ENCODE measurements at regions not wholly inside any gene's neighbourhood (a gene's known extent, or its start where the extent isn't known, plus 50 kb on each side); places are given as distances from the start of the nearest gene placed in this dataset.

GRCh38 chr2:18829976-18830375 is 240.6 kb upstream of the NT5C1B start:
- no peaks in the 10 kb centered on the region for H3K9me3 ChIP-seq
- H3K4me3 ChIP-seq = no peak overlapping the region
- H3K27me3 ChIP-seq = no peaks in the 10 kb centered on the region
- no peak for TF ChIP-seq CTCF (IDR thresholded peaks at IDR 0.05)
- intact Hi-C loops (cut with DNase I) = no loop called here
- peaks cover 4% of the 10 kb centered on the region for H3K4me1 ChIP-seq (ENCODE audit: insufficient read depth)
- DNase-seq = no peak
- H3K36me3 ChIP-seq = no peaks in the 10 kb centered on the region
- H3K27ac ChIP-seq = no peak overlapping the region
- 15 to 45% (median 16%) methylated on average over 1 of the region's 1 CpG for WGBS, 3 donors

GRCh38 chr2:18829251-18829902 is 240.0 kb upstream of the NT5C1B start:
- no peaks in the 10 kb centered on the region for H3K36me3 ChIP-seq
- DNase-seq = no peak
- peaks cover 4% of the 10 kb centered on the region for H3K4me1 ChIP-seq (ENCODE audit: insufficient read depth)
- H3K9me3 ChIP-seq = no peaks in the 10 kb centered on the region
- TF ChIP-seq EP300 (IDR thresholded peaks at IDR 0.05) = no peak
- no peak for TF ChIP-seq POLR2A (IDR thresholded peaks at IDR 0.05)
- TF ChIP-seq CTCF (IDR thresholded peaks at IDR 0.05) = no peak
- H3K27me3 ChIP-seq = no peaks in the 10 kb centered on the region
- intact Hi-C loops (cut with DNase I) = no loop called here
- 35 to 52% (median 39%) methylated on average over 4 of the region's 4 CpGs for WGBS, 3 donors
- H3K4me3 ChIP-seq = no peak overlapping the region
- no peak overlapping the region for H3K27ac ChIP-seq

GRCh38 chr2:18828296-18828695 is 238.9 kb upstream of the NT5C1B start:
- intact Hi-C loops (cut with DNase I) = no loop called here
- H3K4me1 ChIP-seq (ENCODE audit: insufficient read depth) = peaks cover 4% of the 10 kb centered on the region
- 84 to 92% (median 87%) methylated on average over 3 of the region's 3 CpGs for WGBS, 3 donors
- no peak for DNase-seq
- H3K27ac ChIP-seq = no peak overlapping the region
- no peaks in the 10 kb centered on the region for H3K27me3 ChIP-seq
- TF ChIP-seq EP300 (IDR thresholded peaks at IDR 0.05) = no peak
- H3K36me3 ChIP-seq = no peaks in the 10 kb centered on the region
- no peaks in the 10 kb centered on the region for H3K9me3 ChIP-seq
- no peak overlapping the region for H3K4me3 ChIP-seq

- no peak for DNase-seq
- no peaks in the 10 kb centered on the region for H3K27me3 ChIP-seq
- intact Hi-C loops (cut with DNase I) = no loop called here
- no peaks in the 10 kb centered on the region for H3K9me3 ChIP-seq
- H3K27ac ChIP-seq = no peak overlapping the region
- no peaks in the 10 kb centered on the region for H3K36me3 ChIP-seq
- H3K4me1 ChIP-seq (ENCODE audit: insufficient read depth) = no peaks in the 10 kb centered on the region
- no peak for TF ChIP-seq POLR2A (IDR thresholded peaks at IDR 0.05)
- TF ChIP-seq CTCF (IDR thresholded peaks at IDR 0.05) = no peak
- no peak for TF ChIP-seq EP300 (IDR thresholded peaks at IDR 0.05)
- WGBS, 3 donors = 72 to 90% (median 86%) methylated on average over 7 of the region's 7 CpGs
- no peak overlapping the region for H3K4me3 ChIP-seq
These were observed 236.5 kb upstream of the NT5C1B start for GRCh38 chr2:18825838-18826237.

GRCh38 chr2:18824915-18825314 is 235.5 kb upstream of the NT5C1B start:
- TF ChIP-seq CTCF (IDR thresholded peaks at IDR 0.05) (no peak), POLR2A (IDR thresholded peaks at IDR 0.05) (no peak), EP300 (IDR thresholded peaks at IDR 0.05) (no peak)
- WGBS, 3 donors = 93 to 100% (median 94%) methylated on average over 2 of the region's 2 CpGs
- no peak for DNase-seq
- intact Hi-C loops (cut with DNase I) = no loop called here
- Histone ChIP-seq H3K27ac (no peak overlapping the region), H3K36me3 (no peaks in the 10 kb centered on the region), H3K27me3 (no peaks in the 10 kb centered on the region), H3K4me1 (ENCODE audit: insufficient read depth) (no peaks in the 10 kb centered on the region), H3K4me3 (no peak overlapping the region), H3K9me3 (no peaks in the 10 kb centered on the region)

Data from ovary (tissue), 7 donors.